GM21447 (cell line): ENCODE measurements at regions not wholly inside any gene's neighbourhood (a gene's known extent, or its start where the extent isn't known, plus 50 kb on each side); places are given as distances from the start of the nearest gene placed in this dataset.

Experiments used
- ATAC-seq: cut with Tn5 transposase; IDR thresholded peaks from one replicate; pipeline ENCODE4 v1.9.1; 2021; ENCODE audit not compliant: unreplicated experiment

DNA sequence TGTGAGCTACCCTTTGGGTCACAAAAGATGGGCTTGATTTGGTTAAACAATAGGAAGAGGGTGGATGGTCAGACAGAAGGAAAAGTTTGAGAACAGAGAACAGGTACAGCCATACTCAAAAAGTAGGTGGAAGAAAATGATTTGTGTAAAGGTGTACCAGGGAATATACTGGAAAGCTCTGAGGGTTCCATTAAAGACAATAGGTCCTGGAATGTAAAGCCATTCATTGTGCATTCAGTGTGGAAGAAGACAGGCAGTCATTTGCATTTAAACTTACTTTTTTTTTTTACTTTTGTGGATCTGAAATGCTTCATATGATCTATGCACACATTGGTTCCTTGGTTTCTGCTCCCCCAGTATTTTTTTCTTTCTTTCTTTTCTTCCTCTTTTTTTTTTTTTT, 581.4 kb upstream of the PIK3C3 start:
- ATAC-seq, result no peak

DNA sequence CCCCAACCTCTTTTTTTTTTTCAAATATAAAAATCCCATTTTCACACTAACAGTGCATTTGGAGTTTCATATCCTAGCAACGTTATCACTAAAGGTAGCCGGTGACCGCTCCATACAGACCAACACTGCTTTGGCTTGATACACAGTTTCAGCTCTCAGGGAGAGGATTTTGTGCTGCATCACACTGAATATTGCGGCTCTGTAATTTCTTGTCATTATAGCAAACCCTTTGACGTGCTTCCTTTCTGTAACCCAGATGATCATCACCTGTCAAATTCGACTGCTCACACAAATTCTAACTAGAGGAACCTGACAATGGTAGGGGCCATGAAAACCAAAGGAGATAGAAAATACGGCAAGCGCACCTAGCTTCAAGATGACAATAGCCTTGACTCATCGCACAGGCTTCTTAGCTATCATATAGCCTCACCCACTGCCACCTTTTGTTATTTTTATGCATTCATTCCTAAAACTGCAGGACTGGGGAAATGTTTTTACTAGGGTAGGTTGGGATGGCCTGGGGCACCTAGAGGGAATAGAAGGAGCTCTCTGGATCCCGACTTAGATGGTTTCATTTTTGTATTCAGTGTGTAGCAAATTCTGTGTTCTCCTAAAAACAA, 582.9 kb upstream of the PIK3C3 start:
- no peak for ATAC-seq

DNA sequence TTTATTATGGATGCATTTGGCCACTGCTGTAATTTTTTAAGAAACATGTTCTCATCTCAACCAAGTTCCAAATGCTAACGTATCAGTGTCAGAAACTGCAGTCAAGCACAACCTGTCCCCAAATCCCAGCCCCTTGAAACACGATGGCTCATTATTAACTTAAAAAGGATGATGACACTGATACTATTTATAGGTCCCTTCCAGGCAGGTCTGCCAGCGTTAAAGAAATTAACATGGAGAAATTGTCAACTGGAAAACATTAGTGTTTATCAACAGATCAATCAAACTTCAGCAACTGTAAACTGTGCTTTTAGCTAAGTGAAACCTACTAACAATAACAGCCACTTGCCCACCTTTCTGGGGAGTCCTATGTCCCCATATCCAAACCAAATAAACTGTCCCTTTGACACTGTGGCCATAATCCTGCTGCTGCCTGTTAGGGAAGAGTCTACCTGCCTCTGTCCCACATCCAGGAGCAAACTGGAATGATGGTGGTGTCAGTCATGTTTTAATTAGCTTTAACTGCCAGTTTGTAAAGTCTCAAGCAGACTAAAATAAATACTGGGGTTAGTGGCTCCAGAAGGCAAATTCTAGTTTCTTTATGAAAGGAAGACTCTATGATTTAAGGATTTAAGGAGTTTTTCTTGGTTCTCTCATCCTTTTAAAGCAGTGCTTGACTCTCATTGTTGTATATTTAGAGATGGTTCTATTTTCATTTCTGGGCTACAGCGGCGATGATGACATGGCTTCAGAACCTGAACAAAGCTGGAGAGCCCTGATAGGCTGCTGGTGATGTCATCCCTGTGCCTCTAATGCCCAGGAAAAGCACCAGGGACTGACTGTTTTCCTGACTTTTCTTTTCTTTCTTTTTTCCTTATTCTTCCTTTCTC, 583.6 kb upstream of the PIK3C3 start:
- no peak for ATAC-seq

DNA sequence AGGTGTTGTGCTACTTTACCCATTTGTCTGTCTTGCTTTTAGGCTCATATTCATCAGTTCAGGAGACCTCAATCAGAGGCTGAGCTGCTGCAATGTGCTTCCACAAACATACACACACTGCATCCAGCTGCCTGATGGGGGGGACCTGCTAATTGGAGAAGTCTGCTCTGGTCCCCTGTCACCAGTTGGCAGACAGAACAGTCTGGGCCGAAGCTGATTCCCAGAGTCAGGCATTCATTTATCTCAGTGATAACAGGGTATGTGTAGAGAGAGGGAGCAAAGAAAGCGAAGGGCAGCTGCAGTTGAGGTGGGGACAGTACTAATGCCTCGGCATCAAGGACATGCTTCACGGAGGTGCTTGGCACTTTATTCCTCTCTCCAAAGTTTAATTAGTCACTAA, 584.3 kb upstream of the PIK3C3 start:
- no peak for ATAC-seq

DNA sequence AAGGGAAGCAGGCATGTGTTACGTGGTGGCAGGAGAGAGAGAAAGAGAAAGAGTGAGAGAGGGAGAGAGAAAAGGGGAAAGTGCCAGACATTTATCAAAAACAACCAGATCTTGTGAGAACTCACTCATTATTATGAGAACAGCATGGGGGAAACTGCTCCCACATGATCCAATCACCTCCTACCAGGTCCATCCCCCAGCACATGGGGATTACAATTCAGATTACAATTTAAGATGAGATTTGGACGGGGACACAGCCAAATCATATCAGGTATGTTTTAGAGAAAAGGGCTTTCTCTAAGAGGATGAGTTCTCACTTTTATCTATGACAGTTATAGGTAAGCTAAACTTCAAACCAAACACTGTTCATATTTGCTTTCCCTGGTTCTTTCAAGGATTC, 597.3 kb upstream of the PIK3C3 start:
- ATAC-seq, result no peak

DNA sequence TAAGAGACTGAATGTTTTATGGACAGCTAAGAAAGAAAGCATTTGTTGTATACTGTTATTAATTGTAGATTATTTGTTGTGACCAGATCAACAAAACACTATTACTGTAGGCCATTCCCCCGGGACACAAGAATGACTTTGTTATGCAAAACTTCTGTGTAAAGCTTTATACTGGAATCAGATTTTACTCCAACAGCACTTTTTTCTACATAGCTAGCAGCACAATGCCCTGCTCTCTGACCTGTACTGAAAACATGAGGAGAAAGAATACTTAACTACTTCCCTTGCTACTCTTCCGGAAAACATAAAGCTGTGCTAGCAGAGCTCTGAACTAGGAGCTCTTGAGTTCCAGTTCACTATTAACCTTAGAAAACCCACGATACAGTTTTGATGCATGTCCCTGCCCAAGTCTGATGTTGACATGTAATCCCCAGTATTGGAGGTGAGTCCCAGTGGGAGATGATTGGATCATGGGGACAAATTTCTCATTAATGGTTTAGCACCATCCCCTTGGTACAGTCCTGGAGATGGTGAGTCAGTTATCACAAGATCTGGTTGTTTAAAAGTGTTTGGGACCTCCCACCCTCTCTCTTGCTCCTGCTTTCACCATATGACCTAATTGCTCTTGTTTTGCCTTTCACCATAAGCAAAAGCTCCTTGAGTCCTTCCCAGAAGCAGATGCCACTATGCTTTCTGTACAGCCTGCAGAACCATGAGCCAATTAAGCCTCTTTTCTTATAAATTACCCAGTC, 601.1 kb upstream of the PIK3C3 start:
- ATAC-seq, result no peak

DNA sequence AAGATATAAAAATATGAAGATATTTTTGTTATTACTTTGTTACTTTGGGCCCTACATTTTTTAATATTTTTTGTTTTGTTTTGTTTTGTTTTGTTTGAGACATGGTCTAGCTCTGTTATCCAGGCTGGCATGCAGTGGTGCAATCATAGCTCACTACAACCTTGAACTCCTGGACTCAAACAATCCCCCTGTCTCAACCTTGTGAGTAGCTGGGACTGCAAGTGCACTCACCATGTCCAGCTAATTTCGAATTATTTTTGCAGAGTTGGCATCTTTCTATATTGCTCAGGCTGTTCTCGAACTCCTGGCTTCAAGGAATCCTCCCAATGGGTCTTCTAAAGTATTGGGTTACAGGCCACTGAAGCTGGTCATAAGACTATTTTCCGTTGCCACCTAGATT, 603.6 kb upstream of the PIK3C3 start:
- no peak for ATAC-seq

DNA sequence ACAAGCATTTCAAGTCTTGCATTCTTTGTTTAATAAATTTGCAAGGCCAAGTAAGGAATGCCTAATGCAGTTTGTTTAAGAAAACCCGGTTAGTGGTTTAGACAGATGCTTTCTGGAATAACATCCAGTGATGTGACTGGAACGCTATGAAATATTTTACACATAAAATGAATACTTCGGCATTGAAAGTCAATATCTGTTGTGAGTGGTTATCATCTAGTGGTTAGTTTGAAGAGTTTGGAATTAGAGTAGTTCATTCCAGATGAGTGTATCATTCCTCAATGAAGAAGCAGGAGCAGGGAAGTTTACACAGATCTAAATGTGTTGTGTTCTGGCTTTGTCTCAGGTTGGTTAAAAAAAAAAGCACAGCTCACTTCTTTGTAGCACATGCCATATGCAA, 608.0 kb upstream of the PIK3C3 start:
- ATAC-seq, result no peak

DNA sequence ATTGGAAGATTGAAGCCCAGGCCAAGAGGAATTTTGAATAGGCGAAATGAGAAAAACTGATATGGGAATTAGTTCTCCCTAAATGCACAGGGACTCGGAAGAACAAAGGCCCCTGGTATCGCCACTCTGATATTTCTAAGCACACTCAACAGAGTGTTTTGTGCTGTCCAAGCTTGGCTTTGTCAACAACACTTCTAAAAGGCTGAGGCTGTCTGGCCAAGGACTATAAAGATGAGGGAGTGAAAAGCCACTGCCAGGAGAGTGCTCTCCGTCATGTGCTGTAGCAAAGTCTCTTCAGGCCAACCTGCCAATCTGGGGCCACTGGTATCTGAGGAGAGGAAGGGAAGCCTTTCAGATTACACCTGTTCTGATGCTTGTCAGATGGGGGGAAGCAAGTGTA, 611.2 kb upstream of the PIK3C3 start:
- ATAC-seq, result no peak

DNA sequence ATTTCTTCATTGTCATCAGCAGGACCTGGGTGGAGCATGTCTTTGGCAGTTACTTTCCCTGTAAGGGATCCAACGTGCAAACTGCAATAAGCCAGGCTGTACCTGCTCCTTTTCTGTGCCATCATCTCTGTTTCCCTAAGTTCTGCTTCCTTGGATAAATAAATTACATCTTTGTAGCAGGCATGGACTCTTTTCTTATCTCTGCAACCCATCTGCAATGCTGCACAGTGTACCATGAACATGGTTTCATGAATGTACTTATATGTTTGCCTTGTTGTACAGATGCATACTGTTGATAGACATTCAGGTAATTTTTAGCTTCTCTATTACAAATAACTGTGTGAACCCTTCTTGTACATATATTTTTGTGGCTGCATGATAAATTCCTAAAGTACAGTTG, 616.7 kb upstream of the PIK3C3 start:
- no peak for ATAC-seq

DNA sequence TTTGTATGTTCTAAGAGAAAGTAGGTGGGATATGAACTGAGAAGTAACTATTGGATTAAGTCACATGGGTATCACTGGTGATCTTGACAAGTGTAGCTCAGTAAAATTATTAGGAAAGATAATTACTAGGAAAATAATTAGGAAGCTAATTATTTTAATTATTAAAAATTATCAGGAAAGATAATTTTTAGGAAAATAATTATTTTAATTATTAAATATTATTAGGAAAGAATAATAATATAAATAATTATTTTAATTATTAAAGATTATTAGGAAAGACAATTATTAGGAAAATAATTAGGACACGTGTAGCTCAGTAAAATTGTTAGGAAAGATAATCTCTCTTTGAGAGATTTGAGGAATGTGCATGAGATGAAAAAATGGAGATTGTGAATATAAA, 623.4 kb upstream of the PIK3C3 start:
- no peak for ATAC-seq

DNA sequence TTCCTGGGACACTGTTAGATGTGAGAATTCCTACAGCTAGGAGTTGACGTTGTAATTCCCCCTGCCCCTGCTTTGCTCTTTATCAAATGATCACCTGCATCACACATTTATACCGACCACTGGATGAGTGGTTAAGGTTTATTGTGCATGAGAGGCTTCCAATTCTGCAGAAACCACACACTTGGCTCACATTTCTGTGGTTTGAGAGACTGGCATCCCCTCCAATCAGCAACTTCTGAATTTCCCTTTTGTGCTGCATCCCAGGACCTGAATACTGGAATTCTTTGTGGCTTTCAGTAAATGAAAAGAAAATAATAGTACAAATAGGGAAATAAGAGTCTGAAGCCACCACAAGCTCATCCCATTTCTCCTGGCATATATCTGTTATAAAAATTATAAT, 628.7 kb upstream of the PIK3C3 start:
- no peak for ATAC-seq

DNA sequence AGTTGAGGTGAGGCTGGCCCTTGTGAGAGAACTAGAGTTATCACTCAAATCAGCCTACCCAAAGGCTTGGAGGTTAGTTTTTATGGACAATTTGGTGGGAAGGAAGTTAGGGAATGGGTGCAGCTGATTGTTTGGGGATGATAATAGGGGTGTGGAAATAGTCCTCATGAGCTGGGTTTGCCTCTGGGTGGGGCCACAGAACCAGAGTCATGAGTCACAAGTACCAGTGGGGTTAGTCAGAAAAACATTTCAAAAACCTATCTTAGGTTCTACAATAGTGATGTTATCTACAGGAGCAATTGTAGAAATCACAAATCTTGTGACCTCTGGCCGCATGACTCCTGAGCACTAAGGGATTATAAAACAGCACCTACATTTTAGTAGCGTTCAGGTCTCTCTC, 630.1 kb upstream of the PIK3C3 start:
- ATAC-seq, result no peak

DNA sequence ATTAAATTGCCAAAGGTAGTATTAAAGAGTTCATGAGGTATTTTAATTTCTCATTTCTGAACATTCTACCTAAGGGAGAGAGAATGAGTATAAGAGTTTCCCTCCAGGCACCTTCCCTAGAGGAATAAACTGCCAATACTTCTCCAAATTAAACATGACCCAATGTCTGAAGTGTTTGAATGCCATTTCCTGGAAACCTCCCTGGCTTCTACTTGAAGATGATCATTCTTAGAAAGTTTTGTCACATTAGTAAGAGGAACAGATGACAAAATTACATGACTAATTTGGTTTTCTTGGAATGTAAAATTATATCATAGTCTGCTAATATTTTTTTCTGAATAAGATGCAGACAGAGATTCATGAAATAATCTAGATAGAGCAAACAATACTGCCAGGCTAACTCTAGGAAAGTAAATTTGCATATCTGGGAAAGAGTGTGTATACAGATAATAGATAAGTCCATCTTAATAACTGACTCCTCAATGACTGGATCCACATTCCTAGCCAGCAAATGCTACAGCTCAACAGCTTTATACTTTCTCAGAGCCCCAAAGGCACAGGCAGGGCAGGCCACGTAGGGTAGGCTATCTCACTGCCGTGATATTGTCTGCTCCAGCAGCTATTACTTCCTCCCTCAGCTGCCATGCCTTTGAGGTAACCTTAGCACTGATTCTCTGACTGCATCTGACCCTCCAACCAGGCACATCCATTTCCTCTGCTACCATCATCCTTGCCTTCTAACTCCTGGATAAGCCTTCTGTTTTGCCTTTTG, 630.8 kb upstream of the PIK3C3 start:
- ATAC-seq, result no peak

DNA sequence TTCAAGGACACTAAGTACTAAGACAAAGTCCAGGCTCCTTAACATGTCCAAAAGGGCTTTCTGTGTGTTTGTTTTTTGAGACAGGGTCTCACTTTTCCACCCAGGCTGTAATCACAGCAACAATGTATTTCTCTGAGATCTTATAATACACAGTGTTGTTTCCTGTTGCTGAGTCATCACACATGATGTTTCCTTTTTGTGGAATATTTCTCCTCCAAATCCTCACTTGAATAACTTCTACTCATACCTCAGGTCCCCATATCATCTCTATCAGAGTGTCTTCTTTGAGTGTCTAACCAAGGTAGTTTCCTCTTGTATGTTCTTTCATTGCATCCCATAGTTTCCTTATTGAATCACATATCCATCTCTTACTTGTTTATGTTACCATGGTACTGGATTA, 632.0 kb upstream of the PIK3C3 start:
- no peak for ATAC-seq

DNA sequence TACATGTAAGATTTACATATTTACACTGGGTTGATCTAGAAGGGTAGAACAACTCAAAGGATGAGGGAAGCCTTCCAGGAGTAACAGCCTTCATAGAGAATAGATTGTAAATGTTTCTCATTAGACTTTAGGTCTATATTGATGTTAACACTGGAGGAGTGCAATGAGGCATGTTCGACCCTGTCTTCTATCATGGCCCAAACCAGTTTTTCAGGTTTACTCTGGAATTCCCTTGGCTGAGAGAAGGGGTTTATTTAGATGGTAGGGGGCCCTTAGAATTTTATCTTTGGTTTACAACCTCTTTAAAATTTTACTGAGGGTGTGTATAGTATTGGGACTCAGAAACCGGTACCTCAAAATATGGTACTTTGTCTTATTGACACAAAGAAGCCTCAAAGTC, 634.9 kb upstream of the PIK3C3 start:
- ATAC-seq, result no peak

DNA sequence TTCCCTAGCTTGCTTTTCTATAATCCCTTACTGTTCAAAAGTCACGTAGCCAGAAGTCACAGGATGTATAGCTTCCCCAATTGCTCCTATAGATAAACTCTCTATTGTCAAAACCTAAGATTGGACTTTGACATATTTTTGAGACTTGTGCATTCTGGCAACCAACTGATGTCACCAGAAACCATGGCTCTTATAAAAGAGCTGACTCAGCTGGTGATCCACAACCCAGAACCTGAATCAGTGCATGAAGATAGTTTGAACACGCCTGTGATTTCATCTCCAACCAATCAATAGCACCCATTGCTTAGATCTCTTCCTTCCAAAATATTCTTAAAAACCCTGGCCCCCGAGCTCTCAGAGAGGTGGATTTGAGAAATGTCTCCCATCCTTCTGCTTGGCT, 639.9 kb upstream of the PIK3C3 start:
- ATAC-seq, result no peak

DNA sequence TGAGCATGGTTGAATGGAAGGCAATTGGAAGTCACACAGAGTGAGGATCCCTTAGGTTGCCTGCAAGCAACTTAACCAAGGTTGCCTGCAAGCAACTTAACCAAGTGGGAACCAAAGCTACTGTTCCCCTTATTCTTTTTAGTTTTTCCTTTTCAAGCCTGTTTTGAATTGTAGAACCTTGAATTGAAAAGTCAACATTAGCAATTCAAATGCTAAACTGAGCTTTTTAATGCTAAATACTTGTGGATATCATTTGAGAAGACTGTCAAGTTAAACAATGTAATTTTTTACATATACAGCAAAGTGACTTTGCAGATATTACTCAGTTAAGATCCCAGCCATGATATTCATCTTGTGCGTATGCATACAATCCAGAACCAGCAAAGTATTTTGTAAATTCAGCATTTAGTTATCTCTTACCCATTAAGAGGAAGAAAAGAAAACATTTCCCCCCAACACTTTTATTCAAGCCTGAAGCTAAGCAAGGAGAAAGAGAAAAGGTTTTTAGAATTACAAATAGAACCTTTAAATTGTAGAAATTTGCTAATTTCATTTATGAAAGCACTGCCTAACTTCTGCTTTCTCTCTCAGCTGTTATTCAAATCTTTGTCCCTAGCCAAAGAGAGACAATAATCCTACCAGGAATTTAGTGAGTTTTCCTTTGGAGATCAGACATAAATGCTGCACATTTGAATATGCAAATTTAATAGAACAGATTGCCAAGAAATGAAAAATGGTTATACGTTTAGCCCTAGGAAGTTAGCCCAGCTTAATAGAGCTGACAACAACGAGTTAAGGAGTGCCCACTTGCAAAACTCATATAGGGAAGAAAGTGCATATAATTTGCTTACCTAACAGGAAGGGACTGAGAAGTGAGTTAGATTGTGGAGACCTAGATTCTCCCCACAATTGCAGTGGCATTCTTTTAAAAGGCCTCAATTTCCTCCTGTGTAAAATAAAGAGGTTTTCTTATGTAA, 643.2 kb upstream of the PIK3C3 start:
- no peak for ATAC-seq

DNA sequence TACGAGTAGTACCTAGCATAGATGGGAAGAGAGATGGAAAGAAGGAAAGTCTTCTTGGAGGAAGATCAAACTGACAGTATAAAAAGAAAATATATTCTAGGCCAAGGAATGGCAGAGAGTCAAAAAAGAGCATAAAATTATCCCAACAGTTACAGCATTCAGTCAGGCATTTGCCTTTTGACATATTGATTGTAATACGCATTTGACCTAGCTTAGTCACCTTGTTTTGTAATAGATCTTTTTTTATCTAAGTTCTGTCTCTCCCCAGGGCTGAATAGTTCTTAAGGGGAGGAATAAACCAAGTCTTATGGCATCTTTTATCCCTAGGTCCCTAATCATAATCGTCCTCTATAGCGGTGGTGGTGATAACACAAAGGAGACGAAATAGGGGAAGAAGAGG, 657.3 kb upstream of the PIK3C3 start:
- no peak for ATAC-seq

DNA sequence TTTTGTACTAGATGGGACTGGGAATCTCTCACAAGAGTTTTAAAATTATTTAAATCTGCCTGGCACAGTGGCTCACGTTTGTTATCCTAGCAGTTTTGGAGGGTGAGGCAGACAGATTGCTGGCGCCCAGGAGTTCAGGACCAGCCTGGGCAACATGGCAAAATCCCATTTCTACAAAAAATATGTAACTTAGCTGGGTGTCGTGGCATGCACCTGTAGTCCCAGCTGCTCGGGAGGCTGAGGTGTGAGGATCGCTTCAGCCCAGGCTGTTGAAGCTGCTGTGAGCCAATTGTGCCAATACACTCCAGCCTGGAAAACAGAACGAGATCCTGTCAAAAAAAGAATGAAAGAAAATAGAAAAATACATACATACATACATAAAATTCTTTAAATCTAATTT, 685.7 kb upstream of the PIK3C3 start:
- ATAC-seq, result no peak
